Nephron progenitor cell (in vitro differentiated cells): ENCODE measurements at regions not wholly inside any gene's neighbourhood (a gene's known extent, or its start where the extent isn't known, plus 50 kb on each side); places are given as distances from the start of the nearest gene placed in this dataset.

Source experiments
- DNase-seq: peaks from one replicate; pipeline ENCODE4 v3.0.0; 2021
- H3K27ac Mint-ChIP-seq: 2 replicates; pipeline ENCODE4 v1.8.0; 2021; ENCODE audit warnings: mild to moderate bottlenecking, moderate library complexity, mixed read lengths
- H3K27me3 Mint-ChIP-seq: 2 replicates; pipeline ENCODE4 v1.8.0; 2021; ENCODE audit warnings: mild to moderate bottlenecking, low read depth, mixed read lengths; ENCODE audit not compliant: poor library complexity
- H3K36me3 Mint-ChIP-seq: 2 replicates; pipeline ENCODE4 v1.8.0; 2021; ENCODE audit warnings: low read depth, mixed read lengths
- H3K4me1 Mint-ChIP-seq: 2 replicates; pipeline ENCODE4 v1.8.0; 2021; ENCODE audit warnings: mixed read lengths
- H3K4me3 Mint-ChIP-seq: 2 replicates; pipeline ENCODE4 v1.8.0; 2021; ENCODE audit warnings: mild to moderate bottlenecking, moderate library complexity, mixed read lengths
- H3K9me3 Mint-ChIP-seq: 2 replicates; pipeline ENCODE4 v1.8.0; 2021; ENCODE audit warnings: mild to moderate bottlenecking, moderate library complexity, mixed read lengths
- CTCF ChIP-seq: fragments of 200-600 bp; sonication (generic); IDR thresholded peaks from 2 replicates; pipeline ENCODE4 v1.5.0; 2021; ENCODE audit warnings: antibody characterized with exemption

- no peak overlapping the region for H3K4me3 Mint-ChIP-seq
- H3K9me3 Mint-ChIP-seq = no peaks in the 10 kb centered on the region
- H3K27ac Mint-ChIP-seq = no peak overlapping the region
- no peaks in the 10 kb centered on the region for H3K27me3 Mint-ChIP-seq
- TF ChIP-seq CTCF = no peak
- H3K4me1 Mint-ChIP-seq = peaks cover 8% of the 10 kb centered on the region
- no peaks in the 10 kb centered on the region for H3K36me3 Mint-ChIP-seq
- DNase-seq = no peak
These were observed 95.7 kb upstream of the MED13 start for GRCh38 chr17:62160816-62161215.

GRCh38 chr17:62159994-62160393, 94.9 kb upstream of the MED13 start:
- DNase-seq = no peak
- no peaks in the 10 kb centered on the region for H3K9me3 Mint-ChIP-seq
- no peak overlapping the region for H3K27ac Mint-ChIP-seq
- no peaks in the 10 kb centered on the region for H3K27me3 Mint-ChIP-seq
- no peak for TF ChIP-seq CTCF
- no peaks in the 10 kb centered on the region for H3K36me3 Mint-ChIP-seq
- peaks cover 2% of the 10 kb centered on the region for H3K4me1 Mint-ChIP-seq
- H3K4me3 Mint-ChIP-seq = no peak overlapping the region

GRCh38 chr17:62156949-62157348, 91.9 kb upstream of the MED13 start:
- no peak for DNase-seq

GRCh38 chr17:62154909-62155308, 89.8 kb upstream of the MED13 start:
- no peak for DNase-seq
- H3K27ac Mint-ChIP-seq = no peak overlapping the region
- no peaks in the 10 kb centered on the region for H3K4me1 Mint-ChIP-seq
- no peak for TF ChIP-seq CTCF
- no peak overlapping the region for H3K4me3 Mint-ChIP-seq
- H3K9me3 Mint-ChIP-seq = no peaks in the 10 kb centered on the region
- no peaks in the 10 kb centered on the region for H3K27me3 Mint-ChIP-seq
- no peaks in the 10 kb centered on the region for H3K36me3 Mint-ChIP-seq

More at GRCh38 chr17:62156949-62157348, 91.9 kb upstream of the MED13 start:
- Mint-ChIP-seq H3K4me1 (no peaks in the 10 kb centered on the region), H3K36me3 (no peaks in the 10 kb centered on the region), H3K27me3 (no peaks in the 10 kb centered on the region), H3K9me3 (no peaks in the 10 kb centered on the region), H3K27ac (no peak overlapping the region), H3K4me3 (no peak overlapping the region)
- TF ChIP-seq CTCF = no peak

- Mint-ChIP-seq H3K4me1 (no peaks in the 10 kb centered on the region), H3K9me3 (no peaks in the 10 kb centered on the region), H3K27me3 (no peaks in the 10 kb centered on the region), H3K4me3 (no peak overlapping the region), H3K36me3 (no peaks in the 10 kb centered on the region), H3K27ac (no peak overlapping the region)
- DNase-seq = no peak
- no peak for TF ChIP-seq CTCF
These were observed 85.4 kb upstream of the MED13 start for GRCh38 chr17:62150471-62150870.

- no peaks in the 10 kb centered on the region for H3K9me3 Mint-ChIP-seq
- H3K4me1 Mint-ChIP-seq = no peaks in the 10 kb centered on the region
These were observed 84.9 kb upstream of the MED13 start for GRCh38 chr17:62149961-62150360.

More at GRCh38 chr17:62149961-62150360, 84.9 kb upstream of the MED13 start:
- H3K27ac Mint-ChIP-seq = no peak overlapping the region
- H3K36me3 Mint-ChIP-seq = no peaks in the 10 kb centered on the region
- TF ChIP-seq CTCF = no peak
- H3K4me3 Mint-ChIP-seq = no peak overlapping the region
- no peak for DNase-seq
- H3K27me3 Mint-ChIP-seq = no peaks in the 10 kb centered on the region
